ENCODE measurements at regions not wholly inside any gene's neighbourhood (a gene's known extent, or its start where the extent isn't known, plus 50 kb on each side); places are given as distances from the start of the nearest gene placed in this dataset.

- no peak for TF ChIP-seq CTCF (IDR thresholded peaks at IDR 0.05; ENCODE audit: control insufficient read depth, insufficient read depth, low read depth, low read length, missing control alignments)
- no peak overlapping the region for H3K4me3 ChIP-seq (ENCODE audit: control insufficient read depth, low read depth, low read length)
- DNase-seq (ENCODE audit: low read depth): no peak
Measured at GRCh38 chr10:123346581-123346980, 192.4 kb downstream of the BUB3 start.

GRCh38 chr10:123348691-123349572, 194.7 kb downstream of the BUB3 start:
- no peak for DNase-seq (ENCODE audit: low read depth)
- H3K4me3 ChIP-seq (ENCODE audit: control insufficient read depth, low read depth, low read length): no peak overlapping the region
- TF ChIP-seq CTCF (IDR thresholded peaks at IDR 0.05; ENCODE audit: control insufficient read depth, insufficient read depth, low read depth, low read length, missing control alignments): no peak

GRCh38 chr10:123351715-123352114, 197.5 kb downstream of the BUB3 start:
- no peak overlapping the region for H3K4me3 ChIP-seq (ENCODE audit: control insufficient read depth, low read depth, low read length)
- no peak for DNase-seq (ENCODE audit: low read depth)
- no peak for TF ChIP-seq CTCF (IDR thresholded peaks at IDR 0.05; ENCODE audit: control insufficient read depth, insufficient read depth, low read depth, low read length, missing control alignments)

- no peak for DNase-seq (ENCODE audit: low read depth)
- no peak overlapping the region for H3K4me3 ChIP-seq (ENCODE audit: control insufficient read depth, low read depth, low read length)
- TF ChIP-seq CTCF (IDR thresholded peaks at IDR 0.05; ENCODE audit: control insufficient read depth, insufficient read depth, low read depth, low read length, missing control alignments): no peak
Measured at GRCh38 chr10:123354521-123354920, 200.3 kb downstream of the BUB3 start.

- no peak for TF ChIP-seq CTCF (IDR thresholded peaks at IDR 0.05; ENCODE audit: control insufficient read depth, insufficient read depth, low read depth, low read length, missing control alignments)
- no peak for DNase-seq (ENCODE audit: low read depth)
- H3K4me3 ChIP-seq (ENCODE audit: control insufficient read depth, low read depth, low read length): no peak overlapping the region
Measured at GRCh38 chr10:123355748-123356481, 201.7 kb downstream of the BUB3 start.

- DNase-seq (ENCODE audit: low read depth): no peak
- H3K4me3 ChIP-seq (ENCODE audit: control insufficient read depth, low read depth, low read length): no peak overlapping the region
- TF ChIP-seq CTCF (IDR thresholded peaks at IDR 0.05; ENCODE audit: control insufficient read depth, insufficient read depth, low read depth, low read length, missing control alignments): no peak
Measured at GRCh38 chr10:123356799-123357198, 202.6 kb downstream of the BUB3 start.
